Erythroblast (primary cell): ENCODE measurements at regions not wholly inside any gene's neighbourhood (a gene's known extent, or its start where the extent isn't known, plus 50 kb on each side); places are given as distances from the start of the nearest gene placed in this dataset.

Source experiments
- DNase-seq, 2 experiments: peaks; one replicate each; lab custom pipeline; 2025; lab: John Stamatoyannopoulos, UW
- GATA1 ChIP-seq: IDR thresholded peaks from 2 replicates; pipeline ENCODE4 v1.6.1; 2011; ENCODE audit warnings: low read depth, mild to moderate bottlenecking, control low read depth, low read length, moderate library complexity
- POLR2A ChIP-seq: IDR thresholded peaks from 2 replicates; pipeline ENCODE4 v1.6.1; 2011; ENCODE audit warnings: mild to moderate bottlenecking, low read length

DNA sequence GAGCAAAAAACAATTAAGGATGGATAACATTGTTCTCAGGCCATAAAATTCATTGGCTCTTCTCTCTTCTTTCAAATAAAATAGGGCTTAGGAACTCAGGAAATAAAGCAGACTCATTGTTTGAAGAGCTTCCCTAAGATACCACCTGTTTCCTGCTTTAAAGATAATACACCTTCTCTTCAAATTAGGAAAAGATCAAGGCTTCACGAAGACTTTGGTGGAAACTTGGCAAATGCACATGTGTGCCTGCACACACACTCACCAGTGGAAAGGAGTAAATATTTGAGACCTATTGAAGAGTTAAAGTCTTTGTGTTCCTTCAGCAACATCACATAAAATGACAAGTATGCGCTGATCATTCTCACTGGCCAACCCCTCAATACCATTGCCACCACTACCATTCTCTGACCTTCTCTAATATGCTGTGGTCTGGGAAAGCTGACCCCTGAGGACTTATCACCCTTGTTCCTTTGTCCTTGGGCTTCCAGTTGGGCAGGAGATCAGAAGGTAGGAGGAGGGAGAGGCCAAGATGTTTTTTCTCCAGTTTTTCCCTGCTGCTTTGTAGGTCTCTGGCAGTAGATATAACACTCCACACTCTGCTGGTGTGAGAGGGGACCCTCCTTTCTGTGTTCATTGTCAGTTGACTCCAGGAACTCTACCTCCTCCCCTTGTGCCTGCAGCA, 53.5 kb upstream of the SPOPL start:
- TF ChIP-seq GATA1, result no peak
- TF ChIP-seq POLR2A, result no peak
- no peak for DNase-seq
